Sigmoid colon (tissue), 4 donors: ENCODE measurements at regions not wholly inside any gene's neighbourhood (a gene's known extent, or its start where the extent isn't known, plus 50 kb on each side); places are given as distances from the start of the nearest gene placed in this dataset.
"Not testable (repeated sequence)": the region's sequence is repeated elsewhere in the genome, so short reads cannot be mapped to it uniquely, and the experiment has no call there.

Experiments used
- CTCF ChIP-seq, 4 experiments: fragments of 450-650 bp in 3 of 4; fragments of 200-600 bp in 1 of 4; IDR thresholded peaks; one replicate each; pipeline ENCODE4 v1.5.1; 2016 to 2019; ENCODE audit warnings: antibody characterized with exemption in 4 of 4, mild to moderate bottlenecking in 3 of 4, moderate library complexity in 2 of 4
- EP300 ChIP-seq, 4 donors: sonication (generic); formaldehyde crosslinking; IDR thresholded peaks; one replicate each; pipeline ENCODE4 v1.6.1; 2017; ENCODE audit warnings: antibody characterized with exemption in 4 of 4
- POLR2A ChIP-seq, 2 donors: fragments of 450-650 bp; IDR thresholded peaks; one replicate each; pipeline ENCODE4 v1.6.1; 2016; ENCODE audit warnings: antibody characterized with exemption in 2 of 2, mild to moderate bottlenecking in 2 of 2, moderate library complexity in 2 of 2
- POLR2AphosphoS5 ChIP-seq, 4 donors: sonication (generic); formaldehyde crosslinking; IDR thresholded peaks; one replicate each; pipeline ENCODE4 v1.6.1; 2017; ENCODE audit warnings: antibody characterized with exemption in 4 of 4

GRCh38 chr15:20065508-20065907, 476.1 kb downstream of the GOLGA6L6 start:
- TF ChIP-seq CTCF, POLR2A, POLR2AphosphoS5, EP300 (IDR thresholded peaks at IDR 0.05): not testable (repeated sequence)
